DMS114 treated with DMSO at 0.1 percent for 48 hours (cell line): ENCODE measurements at regions not wholly inside any gene's neighbourhood (a gene's known extent, or its start where the extent isn't known, plus 50 kb on each side); places are given as distances from the start of the nearest gene placed in this dataset.

Experiments
- DNase-seq: peaks from one replicate; lab custom pipeline; 2025; ENCODE audit not compliant: unreplicated experiment; lab: John Stamatoyannopoulos, UW

DNA sequence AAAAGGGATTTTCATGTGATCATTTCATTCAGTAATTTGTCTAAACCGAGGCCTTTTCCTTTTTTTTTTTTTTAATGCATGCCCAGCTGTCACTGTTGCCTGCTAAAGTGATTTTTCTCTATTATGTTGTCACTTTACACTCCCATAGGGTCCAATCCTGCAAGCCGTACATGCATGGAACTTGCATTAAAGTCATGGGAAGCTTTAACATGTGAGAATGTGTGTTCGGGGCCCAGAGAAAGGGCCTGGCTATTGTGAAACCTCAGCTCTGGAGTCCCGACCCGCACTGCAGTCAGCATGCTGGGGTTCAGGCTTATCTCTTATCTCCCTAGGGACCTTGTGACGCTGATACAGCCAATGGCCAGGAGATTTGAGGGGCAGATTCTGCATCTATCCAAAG is 474.6 kb downstream of the SLC4A3 start:
- DNase-seq = no peak

DNA sequence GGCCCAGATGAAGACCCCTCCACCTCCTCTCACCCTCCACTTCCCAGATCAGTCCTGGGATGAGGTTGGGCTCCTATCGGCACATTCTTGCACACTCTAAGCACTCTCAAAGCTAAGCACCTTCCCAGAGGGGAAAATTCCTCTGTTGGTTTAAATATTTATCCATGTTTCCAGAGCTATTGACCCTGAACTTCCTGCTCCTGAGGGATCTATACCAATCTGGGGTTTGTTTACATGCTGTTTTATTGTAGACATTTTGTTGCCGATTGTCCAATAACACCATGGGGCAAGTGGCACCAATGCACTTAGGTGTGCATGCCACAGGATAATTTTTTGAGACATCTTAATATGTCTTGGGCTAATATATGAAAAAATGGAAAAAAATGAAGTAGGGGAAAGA is 476.2 kb downstream of the SLC4A3 start:
- no peak for DNase-seq

DNA sequence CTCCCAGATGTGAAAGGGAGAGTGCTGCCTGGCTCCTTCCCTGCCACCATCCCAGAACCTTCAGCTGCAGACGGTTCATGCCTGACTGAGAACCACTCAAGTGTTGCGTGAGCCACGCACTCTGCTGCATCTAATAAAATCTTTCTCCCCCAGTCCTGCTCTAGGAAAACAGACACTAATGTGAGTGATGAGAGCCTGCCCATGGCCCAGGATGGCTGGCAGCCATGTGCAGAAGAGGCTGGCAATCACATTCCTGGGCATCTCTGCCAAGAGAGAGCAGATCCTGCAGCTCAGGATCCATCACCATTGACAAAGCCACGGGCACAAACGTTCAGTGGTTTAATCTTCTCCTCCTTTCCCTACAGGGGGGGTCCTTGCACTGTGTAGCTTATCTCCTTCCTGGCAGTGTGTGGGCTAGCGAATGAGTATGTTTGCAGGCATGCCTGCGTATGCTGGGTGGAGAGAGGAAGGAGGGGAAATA is 477.5 kb downstream of the SLC4A3 start:
- DNase-seq = no peak

DNA sequence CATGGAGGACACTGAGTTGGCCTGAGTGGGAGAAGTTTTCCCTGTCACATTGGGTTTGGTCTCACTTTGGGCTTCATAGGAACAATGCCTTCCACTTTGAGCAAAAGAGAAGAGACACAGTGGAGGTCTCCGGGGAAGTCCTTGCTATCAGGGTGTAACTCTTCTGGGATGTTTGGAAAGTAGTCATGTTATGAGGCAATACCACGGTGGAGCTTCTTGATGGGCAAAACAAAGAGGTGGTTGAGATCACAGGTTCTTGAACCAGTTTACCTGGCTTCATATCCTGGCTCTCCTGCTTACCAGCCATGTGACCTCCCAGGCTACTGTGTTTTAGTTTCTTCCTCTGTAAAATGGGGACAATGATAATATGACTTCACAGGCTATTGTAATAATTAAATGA is 478.6 kb downstream of the SLC4A3 start:
- DNase-seq = no peak

DNA sequence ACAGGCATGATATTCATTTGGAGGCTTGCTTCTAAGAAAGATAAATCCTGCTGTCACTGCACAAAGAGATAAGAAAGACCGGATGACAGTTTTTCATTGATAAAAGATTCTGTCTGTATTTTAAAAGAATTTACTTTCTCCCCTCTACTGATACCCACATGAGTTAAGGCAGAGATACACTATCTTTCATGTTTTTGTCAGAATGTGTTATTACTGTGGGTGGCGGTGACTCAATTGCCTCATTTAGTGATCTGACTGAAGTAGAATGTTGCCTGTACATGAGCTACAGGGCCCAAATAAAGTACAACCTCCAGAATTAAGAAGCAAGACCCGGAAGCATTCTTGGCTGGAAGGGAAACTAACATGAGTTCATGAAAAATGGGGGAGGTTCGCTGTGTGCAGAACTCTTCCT is 480.0 kb downstream of the SLC4A3 start:
- no peak for DNase-seq

DNA sequence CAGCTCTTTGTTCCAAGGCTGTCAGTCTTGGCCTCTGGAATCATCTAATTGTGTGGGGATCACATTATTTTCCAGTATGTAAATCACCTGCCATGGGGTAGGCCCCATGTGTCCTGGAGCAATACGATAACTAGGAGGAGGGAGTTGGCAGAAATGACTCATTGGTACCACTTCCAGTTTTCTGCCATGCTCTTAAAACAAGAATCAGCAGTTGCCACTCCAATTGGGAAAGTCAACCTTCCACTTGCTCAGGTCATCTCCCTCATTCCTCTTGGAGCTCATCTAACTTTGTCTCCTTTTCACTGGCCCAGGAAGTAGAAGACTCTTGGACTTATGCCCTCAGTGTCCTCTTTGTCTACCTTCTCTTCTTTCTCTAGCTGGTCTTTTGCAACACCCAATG is 487.0 kb downstream of the SLC4A3 start:
- no peak for DNase-seq

DNA sequence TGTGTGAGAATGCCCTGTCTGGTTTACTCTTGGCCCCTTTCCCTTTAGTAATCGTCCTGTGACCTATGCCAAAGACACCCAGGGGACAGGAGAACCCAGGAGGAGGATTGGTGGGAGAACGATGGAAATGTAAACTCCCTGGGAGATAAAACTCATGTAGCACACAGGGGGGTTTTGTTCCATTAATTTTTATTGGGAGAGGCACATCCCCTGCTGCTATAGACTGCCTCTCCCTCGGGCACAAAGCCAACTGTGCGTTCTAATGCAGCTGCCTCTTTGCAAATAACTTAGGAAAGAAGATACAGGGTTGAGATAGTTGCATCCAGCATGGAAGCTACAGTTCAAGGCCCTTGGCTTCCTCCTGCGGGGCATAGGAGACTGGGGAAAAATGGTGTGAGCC is 489.6 kb downstream of the SLC4A3 start:
- DNase-seq = no peak

DNA sequence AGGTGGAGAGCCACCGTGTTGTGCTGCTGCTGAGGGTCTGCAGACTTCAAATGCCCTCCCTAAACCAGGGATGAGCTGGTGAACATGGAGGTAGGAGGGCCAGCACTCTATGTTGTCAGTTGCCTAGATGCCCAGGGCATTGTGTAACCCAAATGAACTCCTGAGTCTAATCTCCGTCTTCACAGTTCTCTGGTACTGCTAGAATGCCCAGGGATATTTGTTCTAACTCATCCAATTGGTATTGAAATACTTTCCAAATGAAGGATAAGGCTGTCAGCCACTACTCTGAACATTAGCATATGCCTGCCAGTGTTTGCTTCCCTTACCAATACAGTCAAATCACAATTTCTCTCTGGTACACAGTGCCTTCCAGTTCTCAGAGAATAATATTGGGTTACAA is 492.6 kb downstream of the SLC4A3 start:
- no peak for DNase-seq

DNA sequence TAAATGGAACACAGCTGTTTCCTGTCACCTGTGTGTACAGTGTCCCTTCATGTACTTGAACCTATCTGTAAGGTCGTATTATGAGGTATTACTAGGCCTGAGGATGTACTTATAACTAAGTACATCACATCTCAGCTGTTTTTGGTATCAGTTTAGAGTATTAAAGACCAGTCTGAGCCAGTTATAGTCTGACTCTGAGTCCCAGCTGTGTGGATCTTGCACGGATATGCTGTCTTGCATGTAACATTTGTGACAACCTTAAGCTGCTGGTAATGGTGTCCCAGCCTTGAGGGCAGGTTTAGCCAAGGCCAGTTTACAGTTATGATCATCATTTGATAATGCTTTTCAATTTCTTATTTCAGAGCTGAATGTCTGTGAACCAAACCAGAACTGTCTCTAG is 496.3 kb downstream of the SLC4A3 start:
- DNase-seq = no peak

DNA sequence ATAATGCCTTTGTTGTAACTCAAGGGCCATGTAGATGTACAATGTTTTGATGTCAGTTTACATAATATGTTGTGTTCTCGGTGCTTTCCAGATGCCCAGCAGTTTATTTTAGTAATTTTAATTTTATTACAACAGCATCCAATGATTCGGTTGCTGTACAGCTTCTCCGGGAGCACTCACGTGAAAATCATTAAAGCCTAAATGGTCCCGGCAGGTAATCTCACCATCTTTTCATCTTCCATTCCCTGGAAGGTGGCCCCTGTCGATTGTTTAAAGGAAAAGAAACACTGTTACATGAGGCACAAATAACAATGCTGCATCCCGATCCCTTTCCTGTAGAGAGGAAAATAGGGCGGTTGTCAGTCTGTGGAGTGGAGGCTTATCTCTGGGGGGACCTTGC is 498.1 kb downstream of the SLC4A3 start:
- DNase-seq = no peak

DNA sequence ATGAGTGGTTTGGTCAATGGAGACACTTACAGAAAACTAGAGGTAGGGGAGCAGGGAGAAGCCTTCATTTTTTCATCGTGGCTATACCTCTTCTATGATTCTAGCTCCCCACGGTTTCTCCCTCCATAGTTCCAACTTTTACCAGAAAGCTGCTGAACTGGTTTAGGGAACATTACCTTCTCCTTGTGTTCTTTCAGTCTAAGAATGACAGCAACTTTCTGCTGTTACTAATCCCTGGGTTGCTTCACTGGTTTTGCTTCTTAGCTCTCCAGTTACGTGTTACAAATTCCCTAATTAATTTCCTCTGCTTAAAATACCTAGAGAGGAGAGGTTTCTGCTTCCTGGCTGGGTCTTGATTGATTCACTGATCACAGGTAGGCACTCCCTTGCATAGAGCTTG is 499.9 kb downstream of the SLC4A3 start:
- DNase-seq = no peak

DNA sequence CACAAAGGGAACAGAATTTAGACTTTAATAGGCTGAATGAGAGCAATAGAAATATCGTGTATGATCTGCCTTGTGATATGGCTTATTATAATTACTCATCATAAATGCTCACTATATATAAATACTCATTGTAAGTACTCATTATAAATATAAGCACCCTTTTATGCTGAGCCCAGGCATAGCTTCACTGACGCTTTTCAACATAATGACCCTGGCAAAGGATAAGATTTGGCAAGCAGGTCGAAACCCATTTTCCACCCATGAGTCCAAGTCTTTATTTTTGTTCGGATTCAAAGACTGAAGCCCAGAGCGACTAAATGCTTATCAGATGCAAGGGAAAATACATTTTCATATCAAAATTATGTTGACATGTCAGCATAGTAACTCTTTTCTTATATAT is 500.4 kb downstream of the SLC4A3 start:
- no peak for DNase-seq

DNA sequence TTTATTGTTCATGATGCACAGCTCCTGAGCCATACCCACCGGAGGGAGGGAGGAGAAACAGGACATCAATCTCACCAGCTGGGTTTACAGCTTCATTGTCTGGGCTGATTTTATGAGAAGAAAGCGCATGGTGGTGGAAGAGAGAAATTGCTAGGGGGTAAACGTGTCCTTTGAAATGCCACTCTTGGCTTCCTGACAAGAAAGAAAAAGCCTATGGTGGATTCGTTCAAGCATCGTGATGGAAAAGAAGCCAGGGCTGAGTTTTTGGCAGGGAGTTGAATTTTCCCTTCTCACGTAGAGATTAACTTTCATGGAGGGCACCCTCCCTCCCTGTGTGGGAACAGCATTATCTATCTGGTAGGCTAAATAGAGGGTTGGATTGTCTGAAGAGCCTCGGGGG is 502.0 kb downstream of the SLC4A3 start:
- DNase-seq = no peak

DNA sequence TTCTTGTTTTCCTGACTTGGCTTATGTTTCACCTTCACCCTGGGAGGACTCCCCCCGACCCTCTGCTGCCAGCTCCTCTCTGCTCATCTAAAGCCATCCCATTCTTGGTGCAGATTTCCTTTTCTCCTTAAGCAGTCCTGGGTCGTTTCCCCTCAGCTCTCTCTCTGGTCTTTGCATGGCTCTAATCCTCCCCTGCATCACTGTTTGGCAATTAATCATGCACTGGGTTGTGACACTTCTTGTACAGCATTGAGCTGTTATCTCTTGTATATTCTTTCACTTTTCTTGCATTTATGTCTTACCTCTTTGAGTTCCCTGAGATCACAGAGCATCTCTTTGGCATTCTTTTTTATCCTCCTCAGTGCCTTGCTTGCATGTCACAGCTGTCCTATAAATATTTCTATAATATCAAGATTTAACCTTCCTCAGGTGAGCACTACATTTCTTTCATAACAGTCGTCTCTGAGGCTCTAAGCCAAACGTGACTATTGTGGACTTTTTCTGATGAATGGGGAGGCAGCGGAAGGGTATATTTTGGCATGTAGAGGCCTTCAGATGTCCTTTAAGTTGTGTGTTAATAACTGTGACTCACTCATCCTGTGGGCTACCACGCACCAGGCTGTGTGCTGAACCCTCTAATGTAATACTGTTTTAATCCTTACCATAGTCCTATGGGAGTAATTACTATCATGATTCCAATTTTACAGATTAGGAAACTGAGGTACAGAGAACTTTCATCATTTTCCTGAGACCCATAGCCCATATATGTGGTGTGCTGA is 507.5 kb downstream of the SLC4A3 start:
- no peak for DNase-seq

DNA sequence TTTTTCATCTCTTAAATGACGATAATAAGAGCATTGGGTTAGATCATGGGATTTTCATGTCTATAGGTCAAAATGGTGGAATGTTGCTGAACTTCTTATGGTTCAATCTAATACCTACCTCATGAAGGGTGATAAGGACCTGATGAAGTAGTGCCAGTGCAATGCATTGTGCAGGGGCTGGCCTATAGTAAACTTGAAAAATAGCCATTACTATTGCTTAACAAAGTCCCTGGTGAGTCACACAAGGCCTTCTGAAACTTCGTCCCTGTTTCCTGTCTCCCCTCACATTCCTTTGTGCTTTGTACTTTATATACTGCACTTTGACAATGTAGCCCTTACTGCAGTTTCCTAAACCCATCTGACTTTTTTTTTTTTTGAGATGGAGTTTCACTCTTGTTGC is 515.9 kb downstream of the SLC4A3 start:
- no peak for DNase-seq

DNA sequence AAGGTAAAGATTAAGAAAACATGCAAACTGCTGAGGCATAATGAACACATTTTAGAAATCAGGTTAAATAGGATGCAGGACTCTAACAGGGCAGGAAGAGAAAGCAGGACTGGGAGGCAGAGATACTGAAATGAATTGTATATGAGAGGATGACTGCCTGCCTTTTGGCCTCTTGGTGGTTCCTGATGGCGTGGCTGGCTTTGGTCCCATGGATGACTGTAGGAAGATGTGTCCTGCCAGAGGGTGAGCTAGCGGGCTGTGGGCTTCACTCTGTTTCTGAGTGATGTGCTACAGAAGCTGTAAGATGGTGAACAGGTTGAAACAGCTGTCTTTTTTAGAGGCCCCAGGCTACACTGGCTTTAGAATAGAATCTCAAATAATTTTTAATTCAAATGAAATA is 517.0 kb downstream of the SLC4A3 start:
- DNase-seq = no peak

DNA sequence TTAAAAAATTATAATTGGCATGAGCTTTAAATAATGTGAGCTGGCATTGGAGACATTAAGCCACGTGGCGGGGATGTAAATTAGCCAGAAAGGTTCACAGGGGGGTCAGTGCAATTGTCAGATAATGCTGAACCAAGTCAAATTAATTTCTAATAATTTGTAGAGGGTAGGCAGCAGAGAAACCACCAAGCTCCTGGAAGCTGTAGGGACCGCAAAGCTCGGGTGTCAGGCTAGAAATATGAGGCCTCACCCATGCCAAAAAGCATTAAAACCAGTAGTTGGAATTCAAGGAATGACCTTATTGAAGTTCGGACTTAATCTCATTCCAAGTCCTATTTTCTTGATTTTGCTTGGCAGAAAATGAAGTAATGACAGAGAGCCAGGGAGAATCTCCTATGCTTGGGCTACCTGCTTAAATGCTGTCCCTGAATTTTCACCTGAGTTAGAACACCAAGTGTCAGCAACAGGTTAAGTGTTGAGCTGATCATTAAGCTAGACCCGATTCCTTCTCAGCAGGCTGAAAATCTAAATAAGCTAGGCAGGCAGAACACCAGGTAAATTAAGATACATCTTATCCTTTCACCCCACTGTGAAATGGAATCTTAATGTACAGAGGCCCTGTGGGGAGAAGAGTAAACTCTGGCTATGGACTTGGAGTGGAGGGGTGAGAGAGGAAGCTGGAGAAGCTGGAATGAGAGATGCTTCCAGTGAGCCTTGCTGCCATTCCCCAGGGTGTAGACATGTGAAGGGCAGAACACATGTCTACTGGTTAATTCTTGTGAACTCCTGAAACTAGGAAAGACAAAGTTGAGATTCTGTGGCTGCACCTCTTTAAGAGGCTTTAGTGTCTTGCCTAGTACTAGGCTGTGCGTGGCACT is 520.0 kb downstream of the SLC4A3 start:
- DNase-seq = no peak

DNA sequence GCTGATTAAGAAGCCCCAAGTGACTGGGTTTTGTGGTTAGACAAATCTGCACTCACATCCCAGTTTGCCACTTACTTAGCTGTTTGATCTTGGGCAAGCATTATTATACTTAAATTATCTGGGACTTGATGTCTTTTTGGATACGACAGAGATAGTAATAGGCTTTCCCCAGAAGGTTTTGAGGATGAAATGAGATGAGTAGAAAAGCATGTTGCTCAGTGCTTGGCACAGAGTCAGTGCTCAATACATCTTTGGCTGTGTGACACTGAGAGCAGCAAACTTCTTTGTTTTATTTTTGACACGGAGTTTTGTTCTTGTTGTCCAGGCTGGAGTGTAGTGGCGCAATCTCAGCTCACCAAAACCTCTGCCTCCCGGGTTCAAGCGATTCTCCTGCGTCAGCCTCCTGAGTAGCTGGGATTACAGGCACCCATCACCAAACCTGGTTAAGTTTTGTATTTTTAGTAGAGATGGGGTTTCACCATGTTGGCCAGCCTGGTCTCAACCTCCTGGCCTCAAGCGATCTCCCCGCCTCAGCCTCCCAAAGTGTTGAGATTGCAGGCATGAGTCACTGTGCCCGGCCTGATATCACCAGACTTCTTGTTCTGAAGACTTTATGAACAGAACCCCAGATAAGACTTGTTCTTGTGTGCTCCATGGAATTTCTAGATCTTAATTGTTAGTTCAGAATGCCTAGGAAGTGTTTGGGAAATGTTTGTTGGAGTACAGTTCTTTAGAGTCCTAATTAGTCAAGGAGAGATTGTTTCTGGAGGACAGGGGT is 521.2 kb downstream of the SLC4A3 start:
- no peak for DNase-seq

DNA sequence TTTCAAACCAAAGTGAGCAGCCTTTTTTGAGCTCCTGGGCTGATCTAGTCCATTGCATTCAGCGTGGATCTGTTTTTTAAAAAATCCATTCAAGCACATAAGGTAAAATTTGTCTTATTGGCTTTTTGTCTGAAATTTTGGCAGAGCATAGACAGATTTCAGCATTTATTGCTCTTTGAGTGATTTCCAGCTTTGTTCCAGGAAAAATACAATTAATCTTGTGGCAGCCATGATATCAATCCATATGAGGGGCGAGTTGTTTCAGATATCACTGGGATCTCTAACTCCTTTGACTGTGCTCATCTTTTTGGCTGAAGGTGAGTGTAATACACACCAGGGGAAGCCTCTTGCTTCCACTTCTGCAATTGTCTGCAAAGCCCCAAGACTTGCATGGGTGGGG is 523.9 kb downstream of the SLC4A3 start:
- DNase-seq = no peak

DNA sequence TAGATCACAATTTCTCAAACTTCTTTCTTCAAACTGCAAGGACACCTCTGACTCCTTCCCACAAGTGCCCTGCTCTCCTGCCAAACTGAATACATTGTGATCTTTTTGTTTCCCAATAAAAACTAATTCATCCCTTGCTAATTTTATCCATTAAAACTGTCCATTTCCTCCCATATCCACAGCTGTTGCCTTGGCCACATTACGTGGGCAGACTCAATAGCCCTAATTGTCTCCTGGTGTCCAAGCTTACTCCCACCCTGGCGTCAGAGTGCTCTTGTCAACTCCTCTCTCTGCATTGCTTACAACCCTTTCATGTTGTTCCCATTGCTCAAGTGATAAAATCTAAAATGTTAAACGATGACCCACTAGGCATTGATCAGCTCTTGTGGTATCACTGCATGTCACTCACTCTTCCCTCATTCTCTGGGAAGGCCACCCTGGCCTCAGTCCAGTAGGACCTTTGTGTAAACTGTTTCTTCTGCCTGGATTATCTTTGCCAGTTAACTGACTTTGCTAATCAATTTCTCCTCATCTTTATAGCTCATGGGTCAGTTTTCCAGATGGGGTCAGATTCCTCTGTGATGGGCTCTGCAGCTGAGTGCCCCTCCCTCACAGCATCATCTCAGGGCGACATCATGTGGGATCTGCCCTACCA is 525.0 kb downstream of the SLC4A3 start:
- no peak for DNase-seq

DNA sequence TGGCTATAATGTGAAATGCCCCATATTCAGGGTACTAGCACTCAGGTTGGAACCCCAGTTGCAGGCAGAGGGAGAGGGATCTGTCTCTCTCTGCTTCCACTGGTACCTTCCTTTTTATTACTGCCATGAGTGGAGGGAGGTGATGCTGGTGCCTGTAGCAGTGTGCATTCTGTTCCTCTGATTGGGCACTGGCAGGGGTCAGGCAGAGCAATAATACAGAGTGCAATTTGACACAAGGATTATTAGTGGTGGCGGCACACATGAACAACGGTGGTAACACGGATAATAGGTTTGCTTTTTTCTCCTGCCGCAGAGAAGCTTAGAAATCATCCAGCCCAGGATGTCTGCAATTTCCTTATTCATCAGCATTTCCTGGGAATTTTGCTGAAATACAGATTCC is 525.7 kb downstream of the SLC4A3 start:
- DNase-seq = no peak
